ENCODE measurements at regions not wholly inside any gene's neighbourhood (a gene's known extent, or its start where the extent isn't known, plus 50 kb on each side); places are given as distances from the start of the nearest gene placed in this dataset.

GRCh38 chr6:23266536-23266935 is 697.2 kb downstream of the HDGFL1 start:
- no peak for DNase-seq

GRCh38 chr6:23267651-23268050 is 698.3 kb downstream of the HDGFL1 start:
- DNase-seq, result no peak

GRCh38 chr6:23268348-23268747 is 699.0 kb downstream of the HDGFL1 start:
- no peak for DNase-seq

- DNase-seq, result no peak
Observed at GRCh38 chr6:23269436-23269835, 700.1 kb downstream of the HDGFL1 start.

DNA sequence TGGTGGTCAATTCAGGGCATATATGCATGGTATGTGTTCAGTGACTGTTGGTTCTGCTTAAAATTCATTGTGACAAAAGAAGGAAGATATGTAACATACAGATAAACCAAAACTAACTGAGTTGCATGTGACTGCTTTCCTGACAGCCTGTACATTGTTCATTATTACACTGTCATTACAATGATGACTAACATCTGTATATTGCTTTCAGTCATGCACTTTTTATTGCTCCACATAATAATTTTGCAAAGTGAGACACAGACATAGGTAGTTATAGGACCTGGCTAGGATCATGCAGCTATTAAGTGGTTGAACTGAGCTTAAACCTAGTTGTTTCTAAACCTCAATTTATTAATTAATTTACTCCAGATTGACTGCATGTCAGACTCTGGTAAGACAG is 703.2 kb downstream of the HDGFL1 start:
- no peak for DNase-seq

DNA sequence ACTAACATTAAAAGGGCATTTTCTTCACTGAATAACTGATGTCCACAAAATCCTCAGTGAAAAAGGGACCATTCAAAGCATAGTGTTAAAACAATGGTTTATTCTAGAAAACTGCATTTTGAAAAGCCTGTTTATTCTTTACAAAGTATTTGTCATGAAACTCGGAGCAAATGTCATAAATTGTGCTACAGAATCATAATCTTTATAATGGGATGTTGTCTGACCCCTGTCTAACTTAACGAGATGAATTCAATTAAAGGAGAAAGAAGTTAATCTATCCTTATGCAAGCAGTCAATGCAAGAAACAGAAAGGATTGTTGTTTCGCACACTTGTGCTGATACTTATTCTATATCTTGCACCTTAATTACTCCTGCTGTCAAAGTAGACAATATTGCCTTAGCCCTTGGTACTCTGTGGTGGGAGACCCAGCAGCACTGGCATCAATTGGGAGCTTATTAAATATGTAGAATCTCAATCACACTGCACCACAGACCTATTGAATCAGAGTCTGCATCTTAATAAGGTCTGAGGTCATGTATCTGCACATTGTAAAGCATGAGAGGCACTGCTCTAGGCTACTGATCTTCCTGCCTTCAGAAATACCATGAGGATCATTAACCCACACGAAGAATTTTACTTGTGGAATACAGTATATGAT is 708.3 kb downstream of the HDGFL1 start:
- DNase-seq, result no peak

GRCh38 chr6:23278180-23278532 is 708.8 kb downstream of the HDGFL1 start:
- no peak for DNase-seq

- no peak for DNase-seq
Observed at GRCh38 chr6:23280437-23280836, 711.1 kb downstream of the HDGFL1 start.

DNA sequence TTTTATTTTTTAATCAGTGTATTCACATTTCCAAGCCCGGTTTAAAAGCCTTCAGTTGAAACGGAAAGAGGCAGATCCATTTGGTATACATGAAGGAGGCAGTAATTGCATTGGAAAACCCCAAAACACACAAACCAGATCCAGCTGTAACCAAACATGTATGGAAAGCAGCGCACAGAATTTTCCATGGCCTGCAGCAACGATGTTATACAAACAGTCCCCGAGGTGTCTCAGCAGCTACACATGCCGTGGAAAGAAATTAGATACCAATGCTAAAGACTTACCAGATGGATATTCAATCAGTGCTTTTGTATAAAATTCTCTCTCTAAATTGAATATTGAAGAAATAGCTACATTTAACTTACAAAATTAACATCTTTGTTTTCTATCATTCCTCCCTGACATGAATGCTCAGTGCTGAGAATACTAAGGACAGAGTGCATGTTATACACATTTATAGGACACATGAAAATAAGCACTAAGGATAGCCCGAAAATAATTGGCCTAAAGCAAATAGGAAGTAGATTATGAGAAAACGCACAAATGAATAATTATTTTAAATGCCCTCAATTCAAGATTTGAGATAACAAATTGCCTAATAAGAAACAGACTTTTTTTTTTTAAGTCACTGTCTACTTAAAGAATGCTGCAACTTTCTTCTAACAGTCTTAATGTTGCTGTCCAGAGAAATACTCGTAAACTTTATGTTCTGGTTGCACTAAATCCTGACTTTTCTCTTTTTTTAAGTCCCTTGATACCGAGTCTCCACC is 713.1 kb downstream of the HDGFL1 start:
- no peak for DNase-seq

DNA sequence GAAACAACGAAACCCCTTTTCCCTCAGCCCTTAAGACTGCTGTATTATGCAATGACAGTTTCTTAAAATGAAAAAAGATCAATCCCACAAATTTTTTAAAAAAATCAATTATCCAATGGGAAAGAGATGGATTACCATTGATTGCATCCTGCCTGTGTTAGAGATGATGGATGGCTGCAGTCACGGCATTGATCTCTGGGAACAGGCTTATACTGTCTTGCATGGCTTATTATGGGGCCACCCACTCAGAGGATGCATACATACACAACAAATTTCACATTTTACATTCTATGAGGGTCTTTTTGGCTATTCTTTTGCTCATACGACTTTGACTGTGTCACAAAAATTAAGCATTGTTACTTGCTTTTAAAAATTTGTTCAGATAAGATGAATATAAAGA is 724.3 kb downstream of the HDGFL1 start:
- no peak for DNase-seq

- no peak for DNase-seq
Observed at GRCh38 chr6:23301556-23301955, 732.2 kb downstream of the HDGFL1 start.

DNA sequence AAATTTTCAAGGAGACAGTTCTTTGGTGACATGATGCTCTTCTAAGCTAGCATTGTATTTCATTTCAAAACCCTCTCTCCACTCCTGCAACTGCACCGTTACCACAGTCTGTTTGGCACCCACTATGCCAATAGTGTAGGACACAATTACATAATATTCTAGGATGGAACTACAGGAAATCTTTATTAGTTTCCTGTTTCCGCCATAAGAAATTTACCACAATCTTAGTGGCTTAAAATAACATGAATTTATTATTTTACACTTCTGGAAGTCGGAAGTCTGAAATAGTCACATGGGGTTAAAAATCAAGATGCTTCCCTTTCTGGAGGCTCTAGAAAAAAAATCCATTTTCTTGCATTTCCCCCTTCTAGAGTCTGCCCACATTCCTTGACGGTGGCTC is 733.1 kb downstream of the HDGFL1 start:
- DNase-seq, result no peak

DNA sequence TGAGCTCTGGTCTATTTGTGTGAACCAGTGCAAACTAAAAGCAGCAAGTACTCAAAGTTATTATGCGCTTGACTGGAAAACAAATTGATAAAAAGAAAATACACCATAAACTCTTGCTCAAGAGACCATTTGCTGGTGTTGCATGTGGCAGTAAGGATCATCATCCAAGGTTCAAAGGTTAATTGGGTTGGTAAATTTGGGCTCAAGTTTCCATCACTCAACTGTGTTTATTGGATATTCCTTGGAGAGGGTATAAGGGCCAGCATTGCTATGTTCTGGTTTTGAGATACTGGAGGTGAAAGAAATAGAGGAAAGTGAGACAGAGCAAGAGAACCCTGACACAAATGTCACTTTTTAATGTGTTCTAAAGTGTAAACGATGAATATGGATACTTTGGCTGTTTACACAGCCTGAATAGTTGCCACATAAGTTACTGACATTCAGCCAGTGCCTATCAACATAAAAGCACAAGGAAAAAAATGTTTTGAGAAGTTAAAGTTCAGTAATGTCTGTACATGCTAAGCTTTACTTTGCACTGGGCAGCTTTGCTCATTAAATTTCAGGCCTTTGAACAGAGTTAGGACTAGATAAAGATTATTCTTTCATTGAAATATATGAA is 736.1 kb downstream of the HDGFL1 start:
- no peak for DNase-seq

- DNase-seq, result no peak
Observed at GRCh38 chr6:23306251-23306950, 737.0 kb downstream of the HDGFL1 start.

DNA sequence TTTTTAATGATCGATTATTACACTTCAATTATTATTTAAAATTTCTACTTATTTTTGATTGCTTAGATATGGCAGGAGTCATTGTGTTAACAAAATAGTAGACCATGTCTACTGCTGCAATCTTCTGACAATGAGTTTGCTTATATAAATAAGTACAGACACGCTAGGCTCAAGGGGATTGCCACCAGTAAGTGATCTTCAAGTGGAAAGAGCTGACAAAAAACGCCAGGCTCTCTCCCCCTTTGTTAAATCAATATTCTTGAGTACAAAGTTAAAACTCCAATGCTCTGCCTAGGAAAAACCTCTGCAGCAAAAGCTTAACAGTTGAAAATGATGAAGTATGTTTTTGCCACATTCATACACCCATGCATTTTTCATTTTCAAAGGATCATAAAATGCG is 738.1 kb downstream of the HDGFL1 start:
- DNase-seq, result no peak

GRCh38 chr6:23308166-23308565 is 738.8 kb downstream of the HDGFL1 start:
- no peak for DNase-seq

GRCh38 chr6:23311211-23311610 is 741.8 kb downstream of the HDGFL1 start:
- DNase-seq, result no peak

GRCh38 chr6:23316131-23316530 is 746.8 kb downstream of the HDGFL1 start:
- DNase-seq, result no peak

GRCh38 chr6:23316931-23317330 is 747.6 kb downstream of the HDGFL1 start:
- DNase-seq, result no peak

DNA sequence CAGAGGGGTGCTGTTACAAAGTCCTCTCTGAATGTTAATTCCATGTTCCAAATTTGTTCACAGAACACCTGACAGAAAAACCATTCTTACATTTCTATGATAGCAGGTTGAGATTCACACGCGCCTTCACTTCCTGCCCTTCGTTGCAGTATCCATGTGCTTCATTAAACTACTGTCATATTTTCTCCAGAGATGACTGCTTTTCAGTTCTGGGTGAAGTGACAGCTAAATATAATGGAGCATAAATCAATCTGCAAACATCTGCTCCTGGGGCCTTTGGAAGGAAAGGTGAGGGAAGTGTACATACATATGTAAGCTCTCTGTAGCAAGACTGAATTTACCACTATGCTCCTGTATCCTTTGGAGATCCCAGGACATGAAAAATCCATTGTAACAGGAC is 750.2 kb downstream of the HDGFL1 start:
- no peak for DNase-seq

DNA sequence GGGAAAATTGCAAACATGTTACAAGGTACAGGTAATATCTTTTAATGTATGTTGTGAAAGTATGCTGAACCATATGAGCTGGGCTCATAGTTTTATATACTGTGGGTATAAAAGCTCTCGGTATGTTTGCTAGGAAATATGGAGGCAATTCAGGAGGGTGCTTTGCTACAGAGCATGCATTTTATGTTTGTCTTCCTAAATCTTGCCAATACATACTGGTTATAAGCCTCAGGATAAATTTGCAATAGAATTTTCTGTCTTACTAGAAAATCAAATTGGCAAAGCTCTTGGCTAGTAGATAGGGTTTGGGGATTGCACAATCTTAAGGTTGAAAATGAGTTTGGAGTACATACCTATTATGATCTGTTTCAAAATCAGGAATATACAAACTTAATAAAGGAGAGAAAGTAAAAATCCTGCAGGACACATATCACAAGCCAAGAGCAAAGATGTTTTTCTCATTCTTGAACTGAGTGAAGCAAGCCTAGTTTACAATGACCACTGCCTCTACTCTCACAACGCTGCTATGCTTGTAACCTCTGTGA is 751.2 kb downstream of the HDGFL1 start:
- DNase-seq, result no peak

DNA sequence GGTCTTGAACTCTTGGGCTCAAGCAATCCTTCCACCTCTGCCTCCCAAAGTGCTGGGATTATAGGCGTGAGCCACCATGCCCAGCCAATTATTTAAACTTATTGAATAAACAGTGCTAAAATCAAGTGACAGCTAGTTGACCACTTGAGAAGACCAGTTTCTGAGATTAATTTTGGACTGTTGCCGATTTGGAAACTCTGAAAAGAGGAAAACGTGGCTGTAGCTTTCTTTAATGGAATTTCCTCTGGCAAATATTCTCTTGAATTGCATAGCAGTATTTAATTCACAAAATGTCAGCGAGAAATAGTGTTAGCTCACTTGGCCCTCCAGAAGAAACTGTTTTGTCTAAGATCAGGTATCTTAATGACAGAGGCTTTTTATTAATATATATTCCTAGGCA is 754.5 kb downstream of the HDGFL1 start:
- DNase-seq, result no peak

DNA sequence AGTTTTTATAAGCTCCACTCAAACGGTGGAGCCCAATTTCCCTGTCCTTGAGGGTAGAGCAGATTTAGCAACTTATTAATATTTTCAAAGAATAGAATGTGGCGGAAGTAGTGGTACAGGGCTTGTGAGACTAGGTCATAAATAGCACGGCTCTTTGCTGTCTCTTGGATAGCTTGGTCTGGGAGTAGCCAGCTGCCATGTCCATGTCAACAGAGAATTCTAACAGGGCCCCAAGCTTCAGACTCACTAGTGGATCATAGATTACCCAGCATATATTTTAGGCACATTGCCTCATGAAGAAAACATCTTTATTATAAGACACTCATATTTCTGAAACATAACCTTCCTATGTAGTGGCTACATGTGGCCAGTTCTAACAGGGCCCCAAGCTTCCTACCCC is 755.7 kb downstream of the HDGFL1 start:
- no peak for DNase-seq

DNA sequence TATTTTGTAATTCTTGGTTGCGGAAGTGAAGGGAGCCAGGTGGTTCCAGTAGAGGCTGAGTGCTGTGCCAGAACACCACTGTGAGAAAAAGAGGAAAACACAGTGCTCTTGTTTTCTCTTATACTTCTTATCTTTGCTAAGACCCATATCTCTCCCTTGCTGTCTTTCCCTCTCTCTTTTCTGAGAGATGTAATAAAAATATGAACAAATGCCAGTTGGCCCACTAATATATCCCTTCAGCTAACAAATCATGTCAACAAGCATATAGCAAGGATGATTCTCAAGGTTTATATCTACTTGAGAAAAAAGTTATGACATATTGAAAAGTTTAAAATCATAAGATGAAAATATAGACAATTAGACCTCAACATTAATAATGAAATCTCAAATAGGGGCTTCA is 758.3 kb downstream of the HDGFL1 start:
- DNase-seq, result no peak

Data from NCI-H524 treated with DMSO at 0.1 percent for 48 hours (cell line).